GM12878 (cell line): ENCODE measurements at regions not wholly inside any gene's neighbourhood (a gene's known extent, or its start where the extent isn't known, plus 50 kb on each side); places are given as distances from the start of the nearest gene placed in this dataset.

Source experiments
- ATAC-seq: fragments of 200-7000 bp; cut with Tn5 transposase; 3 replicates; pipeline ENCODE4 v1.9.1; 2020; ENCODE audit warnings: mild to moderate bottlenecking, moderate library complexity
- BruUV-seq: library from RNA; stranded (reverse); fragments of 400-500 nt; replicated peaks from 2 replicates; lab custom pipeline; 2021; lab: Mats Ljungman, UMichigan
- CTCF ChIA-PET: fragments of 300-600 bp; sonication (Branson Sonifier 250); formaldehyde crosslinking; extraction: SDS; loops from one replicate; lab custom pipeline; 2021; ENCODE audit warnings: inconsistent platforms; lab: Yijun Ruan, JAX
- POLR2A ChIA-PET: fragments of 350-600 bp; formaldehyde crosslinking; extraction: SDS; loops from one replicate; lab custom pipeline; 2021; ENCODE audit warnings: inconsistent platforms; lab: Charles Lee
- RAD21 ChIA-PET: fragments of 300-600 bp; sonication (Branson Sonifier 250); formaldehyde crosslinking; loops from one replicate; lab custom pipeline; 2023; ENCODE audit warnings: antibody characterized with exemption; ENCODE audit not compliant: unreplicated experiment; lab: Charles Lee
- SMC1A ChIA-PET: fragments of 300-600 bp; sonication (Branson Sonifier 250); formaldehyde crosslinking; loops from one replicate; lab custom pipeline; 2023; ENCODE audit not compliant: unreplicated experiment, uncharacterized antibody; lab: Charles Lee
- DNase-seq: peaks from one replicate; pipeline ENCODE4 v3.0.0-alpha.2; 2011; ENCODE audit warnings: low read depth, low spot score
- FAIRE-seq: peaks from 3 replicates; lab custom pipeline; 2011; peaks lifted over from hg19 to GRCh38; lab: Jason Lieb, UNC
- H2AFZ ChIP-seq: 2 replicates; pipeline ENCODE4 v1.6.0; 2011; ENCODE audit warnings: low read depth, low read length, control low read depth; ENCODE audit not compliant: control insufficient read depth
- H3K27ac ChIP-seq: 2 replicates; pipeline ENCODE4 v1.5.1; 2011; ENCODE audit warnings: control low read depth; ENCODE audit not compliant: control insufficient read depth, insufficient read depth
- H3K27me3 ChIP-seq, 2 experiments: replicated peaks in 1 of 2; 2 replicates each; pipeline versions ENCODE4 v1.6.0 to v1.6.1; 2011; ENCODE audit warnings: low read length in 1 of 2; ENCODE audit not compliant: control insufficient read depth in 2 of 2, insufficient read depth in 2 of 2
- H3K36me3 ChIP-seq, 2 experiments: 2 replicates each; pipeline ENCODE4 v1.5.1; 2011; ENCODE audit warnings: low read length in 1 of 2; ENCODE audit not compliant: control insufficient read depth in 2 of 2, insufficient read depth in 2 of 2
- H3K4me1 ChIP-seq: 2 replicates; pipeline ENCODE4 v1.6.1; 2011; ENCODE audit warnings: mild to moderate bottlenecking, low read length, moderate library complexity, mixed read lengths; ENCODE audit not compliant: control insufficient read depth, insufficient read depth
- H3K4me2 ChIP-seq: 2 replicates; pipeline ENCODE4 v1.6.0; 2011; ENCODE audit warnings: control low read depth; ENCODE audit not compliant: control insufficient read depth, insufficient read depth
- H3K4me3 ChIP-seq: fragments of 200-600 bp; sonication (generic); 2 replicates; pipeline ENCODE4 v1.5.1; 2016
- H3K79me2 ChIP-seq: 2 replicates; pipeline ENCODE4 v1.6.0; 2011; ENCODE audit warnings: low read length; ENCODE audit not compliant: control insufficient read depth, insufficient read depth
- H3K9ac ChIP-seq: 2 replicates; pipeline ENCODE4 v1.8.0; 2011; ENCODE audit warnings: low read length, control low read depth, mixed read lengths; ENCODE audit not compliant: control insufficient read depth, insufficient read depth
- H3K9me3 ChIP-seq: replicated peaks from 3 replicates; pipeline ENCODE4 v1.5.1; 2011; ENCODE audit warnings: mild to moderate bottlenecking, low read length; ENCODE audit not compliant: control insufficient read depth, insufficient read depth
- H4K20me1 ChIP-seq: 2 replicates; pipeline ENCODE4 v1.6.0; 2011; ENCODE audit not compliant: control insufficient read depth, insufficient read depth
- EGR1 ChIP-seq, 2 experiments: IDR thresholded peaks; 1 replicate in 1 of 2; 2 replicates in 1 of 2; pipeline ENCODE4 v1.6.1; 2011 to 2012; ENCODE audit warnings: low read depth in 2 of 2, low read length in 2 of 2, borderline replicate concordance in 1 of 2, mild to moderate bottlenecking in 1 of 2, moderate library complexity in 1 of 2
- FOS ChIP-seq: IDR thresholded peaks from 3 replicates; pipeline ENCODE4 v1.6.1; 2011; ENCODE audit warnings: borderline replicate concordance; ENCODE audit not compliant: insufficient read length; ENCODE audit errors: extremely low read depth
- MAX ChIP-seq: IDR thresholded peaks from 2 replicates; pipeline ENCODE4 v1.6.1; 2012; ENCODE audit warnings: low read depth, low read length, improper control_type of control experiment
- PBX3 ChIP-seq: IDR thresholded peaks from 2 replicates; pipeline ENCODE4 v1.6.1; 2011; ENCODE audit warnings: mild to moderate bottlenecking, low read depth, low read length, moderate library complexity; ENCODE audit not compliant: insufficient replicate concordance
- PKNOX1 ChIP-seq: fragments of 450-650 bp; IDR thresholded peaks from 2 replicates; pipeline ENCODE4 v1.6.1; 2016; ENCODE audit warnings: mild to moderate bottlenecking
- ZNF217 ChIP-seq: fragments of 450-650 bp; IDR thresholded peaks from 2 replicates; pipeline ENCODE4 v1.6.1; 2017; ENCODE audit warnings: antibody characterized with exemption, mild to moderate bottlenecking
- WGBS: methylation state at CpG from one replicate; pipeline ENCODE4 v1.1.6; 2016; ENCODE audit warnings: low lambda C conversion rate; ENCODE audit not compliant: insufficient replicate concordance, insufficient coverage; ENCODE audit errors: missing lambda C conversion rate; 5-methylcytosine and 5-hydroxymethylcytosine counted together
- in situ Hi-C: fragments of 300-500 bp; cut with MboI; formaldehyde crosslinking; loops from 9 replicates; pipeline ENCODE4 v1.14.3; 2018; ENCODE audit warnings: mixed read lengths
- intact Hi-C: fragments of 100-400 bp; cut with micrococcal nuclease; formaldehyde crosslinking; loops from one replicate; pipeline ENCODE4 v1.14.2; 2022; ENCODE audit not compliant: unreplicated experiment

GRCh38 chr3:194204042-194204987 lies 68.4 kb downstream of the HES1 start:
- Histone ChIP-seq H3K4me3 (peak overlapping the region; percentile 36; the same call in 1 of the 2 replicates), H3K4me2 (peak overlapping the region; percentile 75), H3K79me2 (no peaks in the 10 kb centered on the region), H3K9me3 (no peaks in the 10 kb centered on the region), H3K27ac (no peak overlapping the region), H3K36me3 (no peaks in the 10 kb centered on the region), H3K9ac (no peak overlapping the region), H3K4me1 (peaks cover 5% of the 10 kb centered on the region), H2AFZ (peak overlapping the region; percentile 68), H4K20me1 (no peaks in the 10 kb centered on the region), H3K27me3 (peaks cover 0 to 3% of the 10 kb centered on the region in 2 experiments; a peak in 2 of 4 replicates)
- intact Hi-C loops, result no loop called here
- in situ Hi-C loops, result no loop called here
- POLR2A ChIA-PET, result no interaction called here
- SMC1A ChIA-PET, result no interaction called here
- TF ChIP-seq PBX3 (no peak), MAX (no peak), ZNF217 (no peak), PKNOX1 (no peak), FOS (no peak), EGR1 (IDR thresholded peaks at IDR 0.05; ENCODE audit: borderline replicate concordance in 1 of 2, low read depth in 2 of 2, low read length in 2 of 2) (peak in 1 of 2 experiments; percentile 46; a peak in 1 of 3 replicates)
- BruUV-seq, result no TSS peak
- no peak for DNase-seq
- RAD21 ChIA-PET, result no interaction called here
- FAIRE-seq, result no peak
- ATAC-seq, result no peak
- CTCF ChIA-PET, result no interaction called here
- WGBS, result 23% methylated on average over 55 of the region's 79 CpGs
